SJSA1 (cell line): ENCODE measurements at regions not wholly inside any gene's neighbourhood (a gene's known extent, or its start where the extent isn't known, plus 50 kb on each side); places are given as distances from the start of the nearest gene placed in this dataset.

Source experiments
- DNase-seq, 2 experiments: peaks; one replicate each; pipeline ENCODE4 v3.0.0-alpha.2; 2015 to 2020; ENCODE audit warnings: low spot score in 2 of 2, low read depth in 1 of 2
- H3K27ac ChIP-seq: fragments of 250-450 bp; sonication (Bioruptor Pico); 2 replicates; pipeline ENCODE4 v1.5.1; 2020; ENCODE audit warnings: mild to moderate bottlenecking, moderate library complexity
- H3K27me3 ChIP-seq: fragments of 250-450 bp; sonication (Bioruptor Pico); replicated peaks from 2 replicates; pipeline ENCODE4 v1.5.1; 2020; ENCODE audit warnings: mild to moderate bottlenecking, moderate library complexity
- H3K36me3 ChIP-seq: fragments of 250-450 bp; sonication (Bioruptor Pico); 2 replicates; pipeline ENCODE4 v1.5.1; 2020; ENCODE audit warnings: mild to moderate bottlenecking
- H3K4me1 ChIP-seq: fragments of 250-450 bp; sonication (Bioruptor Pico); replicated peaks from 2 replicates; pipeline ENCODE4 v1.6.1; 2021; ENCODE audit warnings: mild to moderate bottlenecking
- H3K4me3 ChIP-seq: fragments of 250-450 bp; sonication (Bioruptor Pico); 2 replicates; pipeline ENCODE4 v1.5.1; 2020; ENCODE audit warnings: mild to moderate bottlenecking
- H3K9me3 ChIP-seq: fragments of 250-450 bp; sonication (Bioruptor Pico); replicated peaks from 2 replicates; pipeline ENCODE4 v1.5.1; 2020; ENCODE audit warnings: mild to moderate bottlenecking

DNA sequence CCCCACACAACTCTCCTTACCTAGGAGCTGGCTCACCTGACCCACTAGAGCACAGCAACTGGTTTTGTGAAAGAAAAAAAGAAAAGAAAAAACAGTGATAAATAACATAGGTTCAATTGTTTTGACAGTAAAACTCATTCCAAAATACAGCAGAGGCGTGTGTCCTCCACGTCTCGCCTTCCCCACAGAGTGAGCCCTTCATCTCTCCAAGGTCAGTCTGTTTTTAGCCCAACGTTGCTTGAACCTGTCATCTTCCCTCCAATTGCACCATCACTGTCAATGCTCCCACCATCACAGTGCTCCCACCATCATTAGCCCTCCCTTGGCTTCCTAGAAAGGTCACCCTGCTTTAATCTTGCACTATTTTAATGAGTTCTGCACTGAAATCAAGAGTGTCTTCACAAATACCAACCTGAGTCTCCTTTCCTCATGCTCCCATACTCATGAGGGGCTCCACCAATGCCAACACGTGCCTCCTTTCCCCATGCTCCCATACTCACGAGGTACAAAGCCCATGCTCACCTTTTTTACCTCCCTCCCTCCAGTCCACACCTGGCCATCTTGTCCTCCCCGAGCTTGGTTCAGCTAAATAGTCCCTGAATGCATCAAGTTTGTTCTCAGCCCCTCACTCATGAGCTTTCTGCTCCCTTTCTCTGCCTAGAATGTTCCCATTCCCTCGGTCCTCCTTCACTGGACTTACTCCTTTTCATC lies 103.7 kb downstream of the IRS2 start:
- no peak overlapping the region for H3K27ac ChIP-seq
- no peaks in the 10 kb centered on the region for H3K36me3 ChIP-seq
- no peak overlapping the region for H3K4me3 ChIP-seq
- H3K9me3 ChIP-seq = peaks cover 5% of the 10 kb centered on the region; the same call in 1 of the 2 replicates
- DNase-seq = peak in 1 of 2 experiments; percentile 65
- no peaks in the 10 kb centered on the region for H3K4me1 ChIP-seq
- peaks cover 90% of the 10 kb centered on the region for H3K27me3 ChIP-seq

DNA sequence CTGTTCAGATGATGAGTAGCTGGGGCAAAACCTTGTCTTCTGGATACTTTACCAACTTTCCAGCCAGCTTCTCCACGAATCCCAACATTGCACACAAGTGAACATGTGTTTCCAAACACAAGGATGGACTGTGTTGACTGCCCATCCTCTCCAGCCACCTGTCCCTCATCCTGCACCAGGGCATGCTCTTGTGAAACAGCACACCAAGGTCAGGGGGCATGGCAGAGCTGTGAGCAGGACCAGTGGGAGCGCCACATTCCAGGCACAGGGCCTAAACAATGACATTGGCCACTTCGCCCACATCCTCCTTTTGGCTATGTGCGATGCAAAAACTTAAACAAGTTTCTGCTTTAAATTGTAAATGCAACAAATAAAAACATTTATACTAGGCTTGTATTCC lies 105.5 kb downstream of the IRS2 start:
- peaks cover 79% of the 10 kb centered on the region for H3K27me3 ChIP-seq
- H3K36me3 ChIP-seq = no peaks in the 10 kb centered on the region
- peak in 1 of 2 experiments; percentile 74 for DNase-seq
- H3K4me3 ChIP-seq = no peak overlapping the region
- peaks cover 5% of the 10 kb centered on the region; the same call in 1 of the 2 replicates for H3K9me3 ChIP-seq
- H3K27ac ChIP-seq = no peak overlapping the region
- no peaks in the 10 kb centered on the region for H3K4me1 ChIP-seq

DNA sequence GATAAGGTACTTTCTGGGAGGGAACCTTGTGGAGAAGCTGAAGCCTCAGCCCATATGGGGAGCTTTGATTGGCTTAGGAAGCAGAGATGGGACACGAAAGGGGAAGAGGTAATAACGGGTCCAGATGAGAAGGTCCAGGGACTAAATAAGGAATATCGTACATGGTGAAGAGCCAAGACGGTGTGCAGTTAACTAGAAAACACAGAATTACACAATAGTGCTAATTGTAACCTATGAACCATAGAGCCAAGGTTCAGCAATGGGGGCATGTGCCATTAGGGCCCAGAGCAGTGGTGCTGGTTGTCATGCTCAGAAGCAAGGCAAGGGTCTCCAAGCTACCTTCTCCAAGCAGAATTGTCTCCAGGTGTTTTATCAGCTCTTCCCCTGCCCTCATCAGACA lies 106.1 kb downstream of the IRS2 start:
- peaks cover 72% of the 10 kb centered on the region for H3K27me3 ChIP-seq
- H3K27ac ChIP-seq = no peak overlapping the region
- peak in 1 of 2 experiments; percentile 58 for DNase-seq
- no peaks in the 10 kb centered on the region for H3K36me3 ChIP-seq
- no peaks in the 10 kb centered on the region for H3K4me1 ChIP-seq
- H3K9me3 ChIP-seq = peaks cover 5% of the 10 kb centered on the region; the same call in 1 of the 2 replicates
- H3K4me3 ChIP-seq = no peak overlapping the region

DNA sequence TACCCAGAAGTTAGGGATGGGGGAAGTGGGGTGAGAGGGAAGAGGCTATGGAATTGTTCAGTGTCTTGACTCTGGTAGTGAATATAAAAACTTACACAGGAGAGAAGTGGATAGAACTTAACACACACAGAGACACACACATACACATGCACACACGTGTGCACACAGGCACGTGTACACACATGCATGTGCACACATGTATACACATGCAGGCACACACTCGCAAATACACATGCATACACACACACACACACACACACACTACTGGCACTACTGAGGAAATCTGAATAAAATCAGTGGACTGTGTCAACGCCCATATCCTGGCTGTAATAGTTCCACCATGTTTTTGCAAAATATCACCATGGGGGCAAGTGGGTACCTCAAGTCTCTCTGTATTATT lies 107.9 kb downstream of the IRS2 start:
- peak in 1 of 2 experiments; percentile 49 for DNase-seq
- peaks cover 8% of the 10 kb centered on the region for H3K4me1 ChIP-seq
- H3K27me3 ChIP-seq = peaks cover 59% of the 10 kb centered on the region
- no peak overlapping the region for H3K27ac ChIP-seq
- no peak overlapping the region for H3K4me3 ChIP-seq
- H3K36me3 ChIP-seq = no peaks in the 10 kb centered on the region
- H3K9me3 ChIP-seq = peaks cover 5% of the 10 kb centered on the region

DNA sequence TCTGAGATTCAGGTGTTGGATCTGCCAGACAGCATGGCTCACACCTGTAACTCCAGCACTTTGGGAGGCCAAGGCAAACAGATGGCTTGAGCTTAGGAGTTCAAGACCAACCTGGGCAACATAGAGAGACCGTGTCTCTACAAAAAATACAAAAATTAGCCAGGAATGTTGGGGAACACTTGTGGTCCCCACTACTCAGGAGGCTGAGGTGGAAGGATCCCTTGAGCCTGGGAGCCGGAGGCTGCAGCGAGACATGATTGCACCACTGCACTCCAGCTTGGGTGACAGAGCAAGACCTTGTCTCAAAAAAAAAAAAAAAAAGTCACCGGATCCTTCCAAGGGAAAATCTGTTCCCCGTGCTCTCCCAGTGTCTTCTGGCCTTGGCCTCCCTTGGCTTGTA lies 109.2 kb downstream of the IRS2 start:
- Histone ChIP-seq H3K36me3 (no peaks in the 10 kb centered on the region), H3K27me3 (peaks cover 46% of the 10 kb centered on the region), H3K9me3 (peaks cover 5% of the 10 kb centered on the region; the same call in 1 of the 2 replicates), H3K4me1 (peaks cover 20% of the 10 kb centered on the region), H3K27ac (no peak overlapping the region), H3K4me3 (no peak overlapping the region)
- peak in 1 of 2 experiments; percentile 61 for DNase-seq

DNA sequence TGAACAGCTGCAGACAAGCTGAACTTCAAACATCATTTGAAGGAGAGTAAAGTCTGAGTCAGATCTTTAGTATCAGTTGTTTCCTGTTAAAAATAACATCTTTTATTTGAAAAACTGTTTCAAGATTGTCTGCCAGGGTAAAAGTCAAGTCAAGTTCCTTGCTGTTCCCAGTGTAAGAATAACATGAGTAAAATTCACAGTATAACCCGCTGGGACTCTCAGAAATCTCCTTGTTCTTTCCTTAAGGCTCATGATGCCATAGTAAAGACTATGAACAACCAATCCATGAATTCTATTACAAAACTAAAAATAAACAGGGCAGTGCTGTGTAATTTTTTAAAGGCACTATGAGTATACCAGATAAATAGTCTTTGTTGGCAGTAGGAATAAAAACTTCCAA lies 112.9 kb downstream of the IRS2 start:
- Histone ChIP-seq H3K4me3 (no peak overlapping the region), H3K36me3 (no peaks in the 10 kb centered on the region), H3K4me1 (peaks cover 26% of the 10 kb centered on the region), H3K9me3 (peaks cover 6% of the 10 kb centered on the region; the same call in 1 of the 2 replicates), H3K27me3 (peaks cover 22% of the 10 kb centered on the region), H3K27ac (peak overlapping the region; percentile 2)
- DNase-seq = peak in 1 of 2 experiments; percentile 73

DNA sequence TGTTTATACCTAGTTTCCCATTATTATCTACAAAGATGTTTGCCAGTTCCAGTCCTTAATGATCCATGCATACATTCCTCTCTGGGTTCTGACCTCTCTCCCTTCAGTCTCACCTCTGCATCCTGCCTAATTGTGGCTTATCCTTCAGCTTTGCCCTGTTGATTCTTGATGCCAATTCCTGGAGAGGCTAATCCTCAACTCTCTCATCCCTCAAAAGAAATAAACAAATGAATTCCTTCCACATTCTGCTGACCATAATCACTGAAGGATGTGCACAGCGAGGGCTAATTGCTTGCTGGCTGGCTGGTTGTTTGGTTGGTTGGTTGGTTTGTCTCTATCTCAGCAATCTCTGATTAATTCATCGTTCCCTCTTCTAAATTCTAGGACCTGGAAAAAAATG lies 113.8 kb downstream of the IRS2 start:
- Histone ChIP-seq H3K4me1 (peaks cover 26% of the 10 kb centered on the region), H3K4me3 (no peak overlapping the region), H3K9me3 (peaks cover 3% of the 10 kb centered on the region; the same call in 1 of the 2 replicates), H3K27me3 (peaks cover 13% of the 10 kb centered on the region), H3K36me3 (no peaks in the 10 kb centered on the region), H3K27ac (peak overlapping the region; percentile 3)
- peak; percentile 89 to 98 for DNase-seq

DNA sequence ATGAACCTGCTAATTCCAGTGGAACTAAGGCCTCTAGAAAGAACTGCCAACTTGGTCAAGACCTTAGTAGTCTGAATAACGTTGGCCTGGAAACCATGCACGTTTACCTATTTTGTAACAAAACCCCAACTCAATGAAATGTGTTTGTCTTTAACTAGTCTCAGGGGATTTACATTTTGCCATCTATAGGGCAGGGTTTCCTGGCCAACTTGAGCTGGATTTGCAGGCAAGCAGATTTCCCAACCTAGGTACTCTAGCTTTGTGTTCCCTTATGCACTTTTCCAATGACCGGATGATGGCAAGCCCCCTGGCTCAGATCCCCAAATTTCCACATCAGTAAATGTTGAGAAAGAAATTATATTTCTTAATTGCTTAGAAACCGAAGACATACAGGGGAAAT lies 114.5 kb downstream of the IRS2 start:
- Histone ChIP-seq H3K4me1 (peaks cover 32% of the 10 kb centered on the region), H3K4me3 (no peak overlapping the region), H3K27me3 (peaks cover 17% of the 10 kb centered on the region), H3K9me3 (peaks cover 3% of the 10 kb centered on the region; the same call in 1 of the 2 replicates), H3K27ac (peak overlapping the region; percentile 3), H3K36me3 (no peaks in the 10 kb centered on the region)
- DNase-seq = peak in 1 of 2 experiments; percentile 58

DNA sequence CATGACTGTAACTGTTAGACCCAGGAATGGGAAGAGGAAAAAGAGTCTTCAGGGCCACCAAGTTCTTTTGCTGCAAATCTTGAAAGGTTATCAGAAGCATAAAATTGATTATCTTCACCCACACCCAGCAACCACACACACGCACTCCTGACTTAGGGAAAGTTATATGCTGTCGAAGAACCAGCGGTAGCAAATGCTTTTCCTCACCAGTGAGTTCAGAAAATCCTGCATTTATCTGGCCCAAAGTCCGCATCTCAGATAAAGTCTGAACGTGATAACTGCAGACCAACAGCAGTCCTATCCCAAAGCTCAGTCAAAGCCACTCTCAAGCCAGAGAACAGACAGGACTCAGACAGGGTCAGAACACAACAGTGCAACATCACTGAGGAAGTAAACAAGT lies 115.6 kb downstream of the IRS2 start:
- H3K27ac ChIP-seq = no peak overlapping the region
- peaks cover 40% of the 10 kb centered on the region for H3K4me1 ChIP-seq
- peaks cover 3% of the 10 kb centered on the region; the same call in 1 of the 2 replicates for H3K9me3 ChIP-seq

DNA sequence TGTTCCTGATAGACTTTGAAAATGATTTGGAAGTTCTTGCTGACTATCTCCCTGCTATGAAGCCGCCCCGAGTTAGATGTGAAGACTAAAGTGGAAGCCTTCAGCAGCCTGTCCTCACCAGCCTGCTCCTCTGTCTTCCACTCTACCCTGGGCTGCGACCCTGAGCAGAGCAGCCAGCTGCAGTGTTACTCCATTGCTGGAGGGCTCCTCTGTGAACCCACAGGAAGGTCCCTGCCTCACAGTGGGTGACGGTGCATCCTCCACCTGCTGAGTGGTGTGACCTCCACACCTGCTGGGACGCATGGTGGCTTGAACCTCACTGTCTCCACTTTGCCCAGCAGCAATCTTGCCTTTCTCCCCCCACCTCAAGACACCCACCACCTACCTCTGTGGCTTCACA lies 116.4 kb downstream of the IRS2 start:
- Histone ChIP-seq H3K4me1 (peaks cover 40% of the 10 kb centered on the region), H3K36me3 (no peaks in the 10 kb centered on the region), H3K9me3 (peaks cover 3% of the 10 kb centered on the region; the same call in 1 of the 2 replicates), H3K27me3 (peaks cover 24% of the 10 kb centered on the region), H3K4me3 (no peak overlapping the region), H3K27ac (no peak overlapping the region)
- DNase-seq = peak in 1 of 2 experiments; percentile 73

More for the DNA sequence above, 115.6 kb downstream of the IRS2 start:
- H3K36me3 ChIP-seq = no peaks in the 10 kb centered on the region
- no peak overlapping the region for H3K4me3 ChIP-seq
- DNase-seq = peak in 1 of 2 experiments; percentile 64
- H3K27me3 ChIP-seq = peaks cover 21% of the 10 kb centered on the region

DNA sequence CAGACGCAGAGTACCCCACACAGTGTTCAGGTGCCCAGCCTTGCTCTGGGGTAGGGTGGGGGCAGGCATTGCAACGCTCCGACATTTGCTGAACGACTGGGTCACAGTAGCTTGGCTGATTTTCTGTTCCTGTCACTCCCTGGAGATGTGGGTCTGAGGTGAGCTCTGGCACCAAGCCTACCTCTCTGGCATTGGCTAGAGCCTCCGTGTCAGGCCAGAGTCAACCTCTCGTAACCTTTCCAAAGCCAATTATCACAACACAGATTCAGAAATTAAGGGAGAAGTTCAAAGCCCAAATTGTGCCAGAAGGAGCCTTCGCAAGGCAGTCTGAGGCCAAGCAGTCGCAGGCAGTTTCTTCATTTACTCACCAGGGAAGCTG lies 117.2 kb downstream of the IRS2 start:
- peak in 1 of 2 experiments; percentile 69 for DNase-seq
- peaks cover 3% of the 10 kb centered on the region; the same call in 1 of the 2 replicates for H3K9me3 ChIP-seq
- H3K4me3 ChIP-seq = no peak overlapping the region
- no peak overlapping the region for H3K27ac ChIP-seq
- no peaks in the 10 kb centered on the region for H3K36me3 ChIP-seq
- H3K4me1 ChIP-seq = peaks cover 40% of the 10 kb centered on the region
- H3K27me3 ChIP-seq = peaks cover 26% of the 10 kb centered on the region

DNA sequence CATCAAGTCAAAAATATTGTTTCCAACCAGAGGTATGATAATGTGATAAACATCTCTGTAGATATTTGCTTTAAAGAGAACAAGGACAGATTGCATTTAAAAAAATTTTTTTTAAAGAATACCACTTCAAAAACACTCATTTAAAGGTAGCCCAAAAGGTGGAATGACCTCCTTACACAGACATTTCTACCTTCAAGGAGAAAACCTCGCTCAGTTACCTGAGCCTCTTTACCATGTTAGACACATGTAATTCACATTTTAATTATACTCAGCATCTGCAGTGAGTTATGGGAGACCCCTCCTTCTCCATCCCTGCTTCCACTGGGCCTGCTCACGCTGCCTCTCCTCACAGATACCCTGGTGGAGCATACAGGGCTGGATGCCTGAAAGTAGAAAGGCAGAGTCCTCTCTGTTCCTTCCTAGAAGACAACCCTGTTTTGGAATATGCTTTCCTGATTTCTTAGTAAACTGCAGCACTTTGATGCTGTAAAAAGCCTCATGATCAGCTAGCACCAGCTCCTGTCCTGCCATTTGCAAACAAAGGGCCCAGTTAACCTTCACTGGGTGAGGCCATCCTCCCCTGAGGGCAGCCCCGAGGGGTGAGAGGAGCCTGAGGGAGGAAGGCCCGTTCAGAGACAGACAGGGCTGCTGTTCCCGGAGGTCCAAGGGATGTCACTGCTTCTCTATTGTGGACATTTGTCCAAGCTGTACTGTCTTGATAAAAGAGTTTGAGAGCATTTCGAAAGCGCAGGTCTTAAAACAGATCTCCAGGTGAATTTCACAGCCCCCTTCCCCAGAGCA lies 117.8 kb downstream of the IRS2 start:
- Histone ChIP-seq H3K36me3 (no peaks in the 10 kb centered on the region), H3K4me1 (peaks cover 34% of the 10 kb centered on the region), H3K4me3 (no peak overlapping the region), H3K27me3 (peaks cover 26% of the 10 kb centered on the region), H3K9me3 (0 out of 2 replicates have a peak, but pooled peaks cover 3% of the 10 kb centered on the region), H3K27ac (no peak overlapping the region)
- DNase-seq = peak in 1 of 2 experiments; percentile 74

DNA sequence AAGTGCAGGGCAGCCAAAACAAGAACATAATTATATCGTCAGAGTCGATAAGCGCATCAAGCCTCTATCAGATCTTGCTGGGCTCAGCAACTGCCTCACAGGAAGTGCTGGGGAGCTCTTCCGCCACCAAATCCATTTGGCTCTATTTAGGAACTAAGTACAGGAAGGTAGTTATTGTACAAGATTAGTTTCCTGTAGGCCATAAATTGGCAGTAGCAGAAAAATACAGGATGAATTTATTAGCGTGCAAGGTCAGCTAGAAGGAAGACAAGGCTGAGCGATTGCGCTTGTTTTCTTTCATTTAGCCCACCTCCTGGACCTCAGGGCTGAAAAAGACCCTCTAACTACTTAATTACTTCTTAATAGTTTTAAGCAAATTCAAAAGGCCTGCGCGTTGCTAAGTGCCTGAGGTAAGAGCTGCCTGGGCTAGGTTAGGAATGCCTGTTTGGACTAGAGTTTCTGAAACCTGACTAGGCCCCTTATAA lies 118.5 kb downstream of the IRS2 start:
- no peak overlapping the region for H3K4me3 ChIP-seq
- no peaks in the 10 kb centered on the region for H3K36me3 ChIP-seq
- peaks cover 26% of the 10 kb centered on the region for H3K4me1 ChIP-seq
- H3K9me3 ChIP-seq = 0 out of 2 replicates have a peak, but pooled peaks cover 3% of the 10 kb centered on the region
- H3K27ac ChIP-seq = no peak overlapping the region
- peak in 1 of 2 experiments; percentile 53 for DNase-seq
- peaks cover 28% of the 10 kb centered on the region for H3K27me3 ChIP-seq
